NCI-H524 treated with DMSO at 0.1 percent for 48 hours (cell line): ENCODE measurements at regions not wholly inside any gene's neighbourhood (a gene's known extent, or its start where the extent isn't known, plus 50 kb on each side); places are given as distances from the start of the nearest gene placed in this dataset.
"Not testable (repeated sequence)": the region's sequence is repeated elsewhere in the genome, so short reads cannot be mapped to it uniquely, and the experiment has no call there.

Experiments
- DNase-seq: peaks from one replicate; lab custom pipeline; 2025; lab: John Stamatoyannopoulos, UW

DNA sequence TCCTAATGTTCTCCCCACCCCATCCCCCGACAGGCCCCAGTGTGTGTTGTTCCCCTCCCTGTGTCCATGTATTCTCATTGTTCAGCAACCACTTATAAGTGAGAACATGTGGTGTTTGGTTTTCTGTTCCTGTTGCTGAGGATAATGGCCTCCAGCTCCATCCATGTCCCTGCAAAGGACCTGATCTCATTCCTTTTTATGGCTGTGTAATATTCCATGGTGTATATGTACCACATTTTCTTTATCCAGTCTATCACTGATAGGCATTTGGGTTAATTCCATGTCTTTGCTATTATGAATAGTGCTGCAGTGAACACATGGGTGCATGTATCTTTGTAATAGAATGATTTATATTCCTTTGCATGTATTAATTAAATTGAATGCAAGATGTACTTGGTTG lies 104.8 kb upstream of the WIPF3 start:
- DNase-seq: not testable (repeated sequence)

- not testable (repeated sequence) for DNase-seq
Measured at GRCh38 chr7:29703830-29704229, 102.5 kb upstream of the WIPF3 start.

DNA sequence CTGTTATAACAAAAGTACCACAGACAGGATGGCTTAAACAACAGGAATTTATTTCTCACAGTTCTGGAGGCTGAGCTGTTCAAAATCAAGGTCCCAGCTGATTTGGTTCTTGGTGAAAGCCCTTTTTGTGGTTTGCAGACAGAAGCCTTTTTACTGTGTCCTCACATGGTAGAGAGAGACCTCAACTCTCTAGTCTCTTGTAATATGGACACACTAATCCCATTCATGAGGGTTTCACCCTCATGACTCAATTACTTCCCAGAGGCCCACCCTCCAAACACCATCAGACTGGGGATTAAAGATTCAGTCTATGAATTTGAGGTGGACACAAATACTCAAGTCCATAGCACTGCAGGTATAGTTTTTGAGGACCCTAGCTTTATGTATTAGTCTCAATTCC lies 97.3 kb upstream of the WIPF3 start:
- not testable (repeated sequence) for DNase-seq

GRCh38 chr7:29723127-29723526 lies 83.2 kb upstream of the WIPF3 start:
- DNase-seq: not testable (repeated sequence)

GRCh38 chr7:29723599-29723998 lies 82.7 kb upstream of the WIPF3 start:
- DNase-seq: no peak

DNA sequence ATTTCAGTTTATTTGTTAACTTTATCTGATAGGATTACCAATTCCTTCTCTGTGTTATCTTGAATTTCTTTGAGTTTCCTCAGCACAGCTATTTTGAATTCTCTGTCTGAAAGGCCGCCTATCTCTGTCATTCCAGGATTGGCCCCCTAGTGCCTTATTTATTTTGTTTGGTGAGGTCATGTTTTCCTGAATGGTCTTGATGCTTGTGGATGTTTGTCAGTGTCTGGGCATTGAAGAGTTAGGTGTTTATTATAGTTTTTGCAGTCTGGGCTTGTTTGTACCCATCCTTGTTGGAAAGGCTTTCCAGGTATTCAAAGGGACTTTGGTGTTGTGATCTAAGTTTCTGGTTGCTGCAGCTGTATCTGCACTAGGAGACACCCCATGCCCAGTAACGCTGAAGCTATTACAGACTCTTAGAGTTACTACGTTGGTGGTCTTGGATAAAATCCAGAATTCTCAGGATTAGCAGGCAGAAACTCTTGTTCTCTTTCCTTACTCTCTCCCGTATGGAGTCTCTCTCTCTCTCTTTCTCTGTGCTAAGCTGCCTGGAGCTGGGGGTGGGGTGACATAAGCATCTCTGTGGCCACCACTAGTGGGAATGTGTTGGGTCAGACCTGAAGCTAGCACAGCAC lies 76.7 kb upstream of the WIPF3 start:
- not testable (repeated sequence) for DNase-seq

DNA sequence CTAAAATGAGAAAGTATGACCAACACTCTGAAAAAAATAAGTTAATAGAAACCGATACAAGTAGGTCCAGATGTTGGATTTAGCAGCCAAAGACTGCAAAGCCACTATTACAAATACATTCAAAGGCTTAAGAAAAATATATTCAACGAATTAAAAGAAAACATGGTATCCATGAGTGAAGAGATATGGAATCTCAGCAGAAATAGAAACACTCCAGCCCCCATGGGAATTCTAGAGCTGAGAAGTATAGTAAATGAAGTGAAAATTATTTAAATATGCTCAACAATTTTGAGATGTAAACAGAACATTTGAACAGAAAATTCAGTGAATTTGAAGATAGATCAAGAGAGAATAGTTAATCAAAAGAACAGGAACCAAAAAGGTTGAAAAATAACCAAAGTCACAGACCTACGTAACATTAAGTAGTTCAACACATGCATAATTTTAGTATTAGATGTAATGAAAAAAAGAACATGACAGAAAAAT lies 72.0 kb upstream of the WIPF3 start:
- DNase-seq: no peak

GRCh38 chr7:29747645-29748245 lies 58.6 kb upstream of the WIPF3 start:
- not testable (repeated sequence) for DNase-seq

DNA sequence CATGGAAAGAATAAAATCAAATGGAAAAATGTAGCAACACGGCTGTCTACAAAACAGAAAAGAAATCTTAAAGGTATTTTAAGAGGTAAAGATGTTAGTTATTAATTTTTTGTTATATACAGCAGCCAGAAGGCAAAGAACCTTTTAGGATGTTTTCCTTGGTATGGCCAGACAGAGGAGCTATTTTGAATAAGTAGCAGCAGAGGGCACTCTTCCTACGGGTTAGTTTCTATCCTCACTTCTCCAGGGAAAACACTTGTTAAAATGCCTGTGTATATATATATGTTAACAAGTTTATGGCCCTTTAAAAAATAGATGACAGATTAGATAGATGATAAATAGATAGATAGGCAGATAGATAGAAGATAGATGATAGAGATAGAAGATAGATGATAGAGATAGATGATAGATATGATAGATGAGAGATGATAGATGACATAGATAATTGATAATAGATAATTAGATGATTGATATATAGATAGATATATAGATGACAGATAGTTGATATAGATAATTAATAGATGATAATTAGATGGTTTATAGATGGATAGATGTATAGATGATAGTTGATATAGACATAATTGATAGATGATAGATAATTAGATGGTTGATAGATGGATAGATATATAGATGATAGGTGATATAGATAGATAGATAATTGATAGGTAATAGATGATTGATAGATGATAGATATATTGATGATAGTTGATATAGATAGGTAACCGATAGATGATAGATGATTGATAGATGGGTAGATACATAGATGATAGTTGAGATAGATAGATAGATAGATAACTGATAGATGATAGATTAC lies 57.8 kb upstream of the WIPF3 start:
- DNase-seq: no peak

DNA sequence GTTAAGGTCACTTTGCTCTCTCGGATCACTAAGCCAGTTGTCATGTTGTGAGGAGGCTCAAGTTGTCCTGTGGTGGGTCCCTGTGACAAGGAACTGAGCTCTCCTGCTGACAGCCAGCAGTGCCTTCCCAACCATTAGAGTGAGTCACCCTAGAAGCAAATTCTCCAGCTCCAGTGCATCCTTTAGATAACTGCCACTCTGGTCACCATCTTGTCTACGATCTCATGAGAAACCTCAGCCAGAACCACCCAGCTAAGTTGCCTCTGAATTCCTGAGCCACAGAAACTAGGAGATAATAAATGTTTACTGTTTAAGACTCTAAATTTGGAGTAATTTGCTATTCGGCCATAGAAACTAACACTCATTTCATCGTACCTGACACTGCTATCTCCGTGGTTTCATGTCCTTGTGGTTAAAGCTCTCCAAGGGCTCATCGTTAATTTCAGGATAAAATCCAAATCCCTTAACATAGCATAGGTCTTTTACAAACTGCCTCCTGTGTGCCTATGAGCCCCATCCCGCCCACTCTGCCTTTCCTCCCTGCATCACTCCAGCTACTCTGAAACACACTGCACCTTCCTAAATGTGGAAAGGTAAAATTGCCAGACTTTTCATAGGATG lies 56.5 kb upstream of the WIPF3 start:
- DNase-seq: no peak

DNA sequence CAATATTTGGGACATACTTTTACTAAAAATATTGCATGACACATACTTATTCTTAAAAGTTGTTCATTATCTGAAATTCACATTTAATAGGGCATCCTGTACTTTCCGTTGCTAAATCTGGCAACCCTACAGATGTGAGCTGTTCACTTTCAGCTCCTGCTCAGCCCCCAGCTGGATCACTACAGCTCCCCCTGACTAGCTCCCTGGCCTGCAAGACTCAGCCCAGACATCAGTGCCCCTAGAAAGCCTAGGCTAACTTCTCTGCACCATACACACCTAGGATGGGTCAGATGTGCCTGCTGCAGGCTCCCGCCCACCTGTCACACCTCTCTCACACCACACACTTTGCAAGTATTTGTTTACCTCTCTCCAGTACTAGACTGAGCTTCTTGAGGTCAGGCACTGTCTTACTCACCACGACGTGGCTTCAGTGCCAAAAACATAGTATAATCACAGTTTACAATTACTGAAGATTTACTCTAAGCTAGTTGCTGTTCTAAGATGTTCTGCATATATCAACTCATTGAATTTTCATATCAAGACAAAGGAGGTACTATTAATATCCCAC lies 55.9 kb upstream of the WIPF3 start:
- DNase-seq: not testable (repeated sequence)

DNA sequence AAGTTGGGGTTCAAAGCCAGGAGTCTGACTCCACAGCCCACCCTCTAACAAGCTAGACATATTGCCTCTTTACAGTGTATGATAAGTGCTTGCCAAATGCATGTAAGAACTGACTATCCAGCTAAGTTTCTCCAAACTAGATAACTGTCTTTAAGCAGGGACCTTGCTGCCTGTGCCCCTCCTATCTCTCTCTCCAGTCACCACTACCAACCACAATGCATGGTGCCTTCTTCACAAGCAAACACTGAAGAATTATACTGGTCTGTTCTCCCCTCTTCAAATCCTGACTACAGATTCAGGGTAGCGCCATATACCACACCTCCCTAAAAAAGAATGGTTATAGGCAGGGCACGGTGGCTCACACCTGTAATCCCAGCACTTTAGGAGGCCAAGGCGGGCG lies 55.3 kb upstream of the WIPF3 start:
- not testable (repeated sequence) for DNase-seq

- DNase-seq: no peak
Measured at GRCh38 chr7:29754874-29755490, 51.3 kb upstream of the WIPF3 start.
